Activated B cell treated with CpG ODN at 0.5 μM for 24 hours (primary cell): ENCODE measurements at regions not wholly inside any gene's neighbourhood (a gene's known extent, or its start where the extent isn't known, plus 50 kb on each side); places are given as distances from the start of the nearest gene placed in this dataset.

Experiments
- ATAC-seq: fragments of 200-7000 bp; cut with Tn5 transposase; one replicate; pipeline ENCODE4 v1.10.0; 2021; ENCODE audit warnings: low read depth, mild to moderate bottlenecking, moderate library complexity
- CTCF ChIA-PET: fragments of 350-600 bp; sonication (Branson Sonifier 250); formaldehyde crosslinking; loops from one replicate; lab custom pipeline; 2021; ENCODE audit warnings: antibody characterized with exemption; lab: Charles Lee
- POLR2A ChIA-PET: fragments of 350-600 bp; sonication (Branson Sonifier 250); formaldehyde crosslinking; loops from one replicate; lab custom pipeline; 2021; ENCODE audit warnings: antibody characterized with exemption; lab: Charles Lee
- DNase-seq: peaks from one replicate; pipeline ENCODE4 v3.0.0; 2022
- H3K27ac Mint-ChIP-seq: one replicate; pipeline ENCODE4 v1.8.0; 2020; ENCODE audit warnings: mixed read lengths
- H3K27me3 Mint-ChIP-seq: one replicate; pipeline ENCODE4 v1.8.0; 2021; ENCODE audit warnings: mixed read lengths
- H3K36me3 Mint-ChIP-seq: one replicate; pipeline ENCODE4 v1.8.0; 2021; ENCODE audit warnings: low read depth, mixed read lengths
- H3K4me1 Mint-ChIP-seq: one replicate; pipeline ENCODE4 v1.8.0; 2021; ENCODE audit warnings: mixed read lengths
- H3K4me3 Mint-ChIP-seq: one replicate; pipeline ENCODE4 v1.8.0; 2020; ENCODE audit warnings: mild to moderate bottlenecking, mixed read lengths
- H3K9me3 Mint-ChIP-seq: one replicate; pipeline ENCODE4 v1.8.0; 2020; ENCODE audit warnings: mixed read lengths
- intact Hi-C: fragments of 100-400 bp; cut with micrococcal nuclease; formaldehyde crosslinking; loops from one replicate; pipeline ENCODE4 v1.15.1; 2024
- TF ChIP-seq, protein P1 (sequence below): fragments of 200-600 bp; IDR thresholded peaks from one replicate; pipeline ENCODE4 v1.8.0; 2022; ENCODE audit warnings: antibody characterized with exemption, mild to moderate bottlenecking

DNA sequence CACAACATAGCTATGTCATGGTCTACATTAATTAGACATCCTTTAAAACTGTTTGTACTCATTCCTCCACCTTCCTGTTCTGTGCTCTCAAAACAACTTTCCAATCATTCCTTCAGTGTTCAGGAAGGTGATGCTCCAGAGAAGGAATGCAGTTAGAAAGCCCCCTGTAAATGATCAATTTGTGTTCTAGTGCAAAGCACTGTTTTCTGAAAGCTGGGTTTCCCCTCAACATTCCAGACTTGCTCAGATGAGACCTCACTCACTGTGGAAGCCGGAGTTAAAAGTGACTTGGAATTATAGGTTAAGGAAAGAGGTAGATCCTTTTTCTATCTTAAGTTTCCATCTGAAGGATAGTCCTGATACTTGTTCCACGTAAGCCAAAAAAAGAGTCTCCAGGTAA lies 95.9 kb downstream of the BMP2 start:
- ChIA-PET POLR2A (no interaction called here), CTCF (no interaction called here)
- Mint-ChIP-seq H3K4me1 (no peaks in the 10 kb centered on the region), H3K9me3 (no peaks in the 10 kb centered on the region), H3K4me3 (no peak overlapping the region), H3K27me3 (no peaks in the 10 kb centered on the region), H3K27ac (no peak overlapping the region), H3K36me3 (no peaks in the 10 kb centered on the region)
- no peak for ATAC-seq
- no peak for DNase-seq
- TF ChIP-seq, protein P1, sequence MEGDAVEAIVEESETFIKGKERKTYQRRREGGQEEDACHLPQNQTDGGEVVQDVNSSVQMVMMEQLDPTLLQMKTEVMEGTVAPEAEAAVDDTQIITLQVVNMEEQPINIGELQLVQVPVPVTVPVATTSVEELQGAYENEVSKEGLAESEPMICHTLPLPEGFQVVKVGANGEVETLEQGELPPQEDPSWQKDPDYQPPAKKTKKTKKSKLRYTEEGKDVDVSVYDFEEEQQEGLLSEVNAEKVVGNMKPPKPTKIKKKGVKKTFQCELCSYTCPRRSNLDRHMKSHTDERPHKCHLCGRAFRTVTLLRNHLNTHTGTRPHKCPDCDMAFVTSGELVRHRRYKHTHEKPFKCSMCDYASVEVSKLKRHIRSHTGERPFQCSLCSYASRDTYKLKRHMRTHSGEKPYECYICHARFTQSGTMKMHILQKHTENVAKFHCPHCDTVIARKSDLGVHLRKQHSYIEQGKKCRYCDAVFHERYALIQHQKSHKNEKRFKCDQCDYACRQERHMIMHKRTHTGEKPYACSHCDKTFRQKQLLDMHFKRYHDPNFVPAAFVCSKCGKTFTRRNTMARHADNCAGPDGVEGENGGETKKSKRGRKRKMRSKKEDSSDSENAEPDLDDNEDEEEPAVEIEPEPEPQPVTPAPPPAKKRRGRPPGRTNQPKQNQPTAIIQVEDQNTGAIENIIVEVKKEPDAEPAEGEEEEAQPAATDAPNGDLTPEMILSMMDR, result no peak
- intact Hi-C loops, result no loop called here

DNA sequence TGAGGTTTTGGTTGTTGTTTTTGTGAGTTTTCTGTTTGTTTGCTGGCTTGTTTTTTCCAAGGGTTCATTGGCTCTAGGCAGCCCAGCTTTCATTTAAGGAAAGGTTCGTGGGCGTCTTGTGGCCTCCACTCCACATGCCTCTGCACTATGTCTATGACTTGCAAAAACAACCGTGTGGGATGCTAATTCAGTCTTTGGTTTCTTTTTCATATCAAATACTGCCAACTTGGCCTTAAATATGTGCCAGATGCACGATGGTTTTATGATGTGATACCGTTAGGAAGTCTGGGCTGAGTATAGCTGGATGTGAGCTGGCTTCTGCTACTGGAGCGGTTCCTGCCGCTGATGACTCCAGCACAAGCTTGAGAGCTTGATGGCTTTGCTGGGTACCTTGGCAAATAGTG lies 96.3 kb downstream of the BMP2 start:
- Mint-ChIP-seq H3K9me3 (no peaks in the 10 kb centered on the region), H3K27ac (no peak overlapping the region), H3K36me3 (no peaks in the 10 kb centered on the region), H3K4me1 (no peaks in the 10 kb centered on the region), H3K4me3 (no peak overlapping the region), H3K27me3 (no peaks in the 10 kb centered on the region)
- no peak for ATAC-seq
- DNase-seq, result no peak
- TF ChIP-seq, protein P1, result no peak
- intact Hi-C loops, result no loop called here
- CTCF ChIA-PET, result no interaction called here
- POLR2A ChIA-PET, result no interaction called here

DNA sequence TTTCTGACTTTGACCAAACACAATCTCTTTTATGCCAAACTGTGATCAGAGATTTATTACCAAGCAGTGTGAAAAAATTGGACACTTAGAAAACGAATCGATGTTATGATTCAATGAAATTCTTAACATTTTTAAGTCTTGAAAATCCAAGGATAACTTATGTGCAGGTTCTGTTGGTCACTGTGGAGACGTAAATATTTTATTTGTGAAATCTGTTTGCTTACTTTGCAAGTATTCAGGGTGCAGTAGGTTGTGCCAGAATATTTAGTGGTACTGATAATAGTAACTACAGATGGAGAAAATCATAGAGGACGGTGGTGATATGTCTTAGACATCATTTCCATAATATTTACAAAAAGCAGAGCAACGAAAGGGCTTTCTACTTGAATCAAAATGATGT lies 97.3 kb downstream of the BMP2 start:
- Mint-ChIP-seq H3K4me3 (no peak overlapping the region), H3K36me3 (no peaks in the 10 kb centered on the region), H3K27ac (no peak overlapping the region), H3K9me3 (no peaks in the 10 kb centered on the region), H3K4me1 (no peaks in the 10 kb centered on the region), H3K27me3 (no peaks in the 10 kb centered on the region)
- DNase-seq, result no peak
- CTCF ChIA-PET, result no interaction called here
- intact Hi-C loops, result no loop called here
- ATAC-seq, result no peak
- POLR2A ChIA-PET, result interaction anchor here (0.6 kb wide), 1 partner anchor 1474 kb away, joined by 3 read pairs; no protein-coding TSS in a partner anchor
- TF ChIP-seq, protein P1, result no peak

DNA sequence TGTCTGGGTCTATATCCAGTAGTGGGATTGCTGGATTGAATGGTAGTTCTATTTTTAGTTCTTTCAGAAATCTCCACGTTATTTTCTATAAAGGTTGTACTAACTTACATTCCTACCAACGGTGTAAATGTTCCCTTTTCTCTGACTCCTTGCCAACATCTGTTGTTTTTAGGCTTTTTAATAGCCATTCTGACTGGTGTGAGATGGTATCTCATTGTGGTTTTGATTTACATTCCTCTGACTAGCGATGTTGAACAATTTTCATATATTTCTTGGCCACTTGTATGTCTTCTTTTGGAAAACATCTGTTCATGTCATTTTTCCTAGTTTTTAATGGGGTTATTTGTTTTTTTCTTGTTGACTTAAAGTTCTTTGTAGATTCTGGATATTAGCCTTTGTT lies 99.3 kb downstream of the BMP2 start:
- TF ChIP-seq, protein P1, result no peak
- Mint-ChIP-seq H3K27ac (no peak overlapping the region), H3K36me3 (no peaks in the 10 kb centered on the region), H3K4me3 (no peak overlapping the region), H3K4me1 (no peaks in the 10 kb centered on the region), H3K9me3 (no peaks in the 10 kb centered on the region), H3K27me3 (no peaks in the 10 kb centered on the region)
- CTCF ChIA-PET, result no interaction called here
- intact Hi-C loops, result no loop called here
- ATAC-seq (no peak), DNase-seq (no peak)
- POLR2A ChIA-PET, result no interaction called here

DNA sequence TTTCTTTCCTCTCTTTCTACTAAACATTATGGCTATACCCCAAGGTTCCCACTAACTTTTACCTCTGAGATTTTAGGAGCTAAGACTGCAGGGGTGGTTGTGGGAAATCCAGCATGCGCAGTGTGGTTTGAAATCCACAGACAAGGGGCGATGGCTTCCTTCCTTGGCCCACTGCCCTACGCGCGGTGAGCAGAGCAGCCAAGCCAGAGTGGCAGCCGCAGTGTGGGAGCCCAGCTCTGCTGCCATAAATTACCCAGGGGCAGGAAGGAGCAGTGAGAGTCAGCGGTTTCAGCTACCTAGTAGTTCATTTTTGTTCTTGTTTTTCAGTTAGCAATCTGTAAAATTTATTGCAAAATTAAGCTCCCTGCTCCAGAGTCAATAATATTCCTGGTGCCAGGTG lies 101.4 kb downstream of the BMP2 start:
- no peaks in the 10 kb centered on the region for H3K4me1 Mint-ChIP-seq
- intact Hi-C loops, result no loop called here
- H3K27ac Mint-ChIP-seq, result no peak overlapping the region
- no peaks in the 10 kb centered on the region for H3K9me3 Mint-ChIP-seq
- H3K36me3 Mint-ChIP-seq, result no peaks in the 10 kb centered on the region
- POLR2A ChIA-PET, result no interaction called here
- CTCF ChIA-PET, result no interaction called here
- TF ChIP-seq, protein P1, result no peak
- no peak for ATAC-seq
- no peak for DNase-seq
- H3K27me3 Mint-ChIP-seq, result no peaks in the 10 kb centered on the region
- no peak overlapping the region for H3K4me3 Mint-ChIP-seq
